HG03135 (cell line): ENCODE measurements at regions not wholly inside any gene's neighbourhood (a gene's known extent, or its start where the extent isn't known, plus 50 kb on each side); places are given as distances from the start of the nearest gene placed in this dataset.

Source experiments
- ATAC-seq: cut with Tn5 transposase; IDR thresholded peaks from one replicate; pipeline ENCODE4 v1.9.1; 2021; ENCODE audit warnings: mild to moderate bottlenecking, moderate library complexity; ENCODE audit not compliant: unreplicated experiment

DNA sequence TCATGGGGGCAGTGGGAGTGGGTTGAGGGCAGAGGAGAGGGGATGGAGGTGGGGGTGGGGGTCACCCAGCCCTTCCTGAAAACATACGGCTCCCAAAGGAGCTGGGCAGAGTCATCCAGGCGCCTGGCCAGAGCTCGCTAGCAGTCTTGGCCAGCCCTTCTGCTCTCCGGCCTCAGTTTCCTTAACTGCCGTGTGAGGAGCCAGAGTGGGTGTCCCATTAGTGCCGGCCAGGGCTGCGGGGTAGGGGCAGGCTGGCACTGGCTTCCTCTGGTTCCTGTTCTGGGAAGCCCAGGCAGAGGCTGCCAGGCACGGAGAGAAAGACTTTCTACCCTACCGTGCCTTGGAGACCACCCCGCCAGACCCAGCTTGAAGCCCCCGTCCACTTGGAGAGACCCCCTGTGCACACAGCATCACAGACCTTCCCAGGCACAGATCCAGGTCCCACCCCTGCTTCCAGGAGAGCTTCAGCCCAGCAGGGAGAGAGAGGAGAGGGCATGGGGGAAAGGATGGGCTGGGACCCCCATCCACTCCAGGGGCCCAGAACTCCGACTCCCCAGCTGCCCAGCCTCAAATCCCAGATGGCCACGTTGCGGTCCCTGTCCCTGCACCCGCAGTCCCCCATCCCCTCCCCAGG, 93.3 kb downstream of the RFLNA start:
- ATAC-seq: no peak

GRCh38 chr12:124387528-124387911, 92.6 kb downstream of the RFLNA start:
- ATAC-seq: no peak

DNA sequence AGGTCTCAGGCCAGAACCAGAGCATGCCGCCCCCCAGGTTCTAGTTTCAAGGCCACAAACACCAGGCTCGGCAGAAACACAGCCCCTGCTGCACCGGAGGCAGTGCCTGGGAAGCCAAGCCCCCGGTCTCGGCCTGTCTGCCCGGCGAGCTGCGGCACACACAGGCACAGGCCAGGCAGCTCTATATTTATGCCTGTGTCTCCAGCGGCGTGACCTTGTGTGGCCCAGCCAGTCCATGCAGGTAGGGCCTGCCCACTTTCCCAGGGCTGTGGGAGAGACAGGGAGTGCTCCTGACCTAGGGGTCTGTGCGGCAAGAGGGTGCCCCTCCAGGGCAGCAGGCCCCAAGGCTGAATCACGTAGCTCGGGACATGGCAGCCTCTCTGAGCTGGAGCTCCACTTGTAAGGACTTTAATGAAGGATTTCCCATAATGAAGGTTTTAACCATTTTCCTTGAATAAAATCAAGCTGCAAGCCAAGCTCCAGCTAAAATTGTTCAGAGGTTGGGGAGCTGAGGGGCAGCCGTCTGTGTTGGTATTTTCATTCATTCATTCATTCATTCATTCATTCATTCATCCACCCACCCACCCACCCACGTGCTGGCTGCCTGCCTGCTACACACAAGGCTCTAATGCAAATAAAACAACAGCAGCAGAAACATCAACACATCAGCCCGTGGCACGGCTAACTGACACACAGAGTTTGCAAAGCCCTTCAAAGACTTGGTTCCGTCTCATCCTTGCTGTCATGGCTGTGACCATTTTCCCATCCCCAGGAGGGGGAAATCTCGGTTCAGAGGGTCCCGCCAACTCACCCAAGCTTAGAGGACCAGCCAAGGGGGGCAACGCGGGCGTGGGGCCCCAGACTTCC, 92.0 kb downstream of the RFLNA start:
- no peak for ATAC-seq

DNA sequence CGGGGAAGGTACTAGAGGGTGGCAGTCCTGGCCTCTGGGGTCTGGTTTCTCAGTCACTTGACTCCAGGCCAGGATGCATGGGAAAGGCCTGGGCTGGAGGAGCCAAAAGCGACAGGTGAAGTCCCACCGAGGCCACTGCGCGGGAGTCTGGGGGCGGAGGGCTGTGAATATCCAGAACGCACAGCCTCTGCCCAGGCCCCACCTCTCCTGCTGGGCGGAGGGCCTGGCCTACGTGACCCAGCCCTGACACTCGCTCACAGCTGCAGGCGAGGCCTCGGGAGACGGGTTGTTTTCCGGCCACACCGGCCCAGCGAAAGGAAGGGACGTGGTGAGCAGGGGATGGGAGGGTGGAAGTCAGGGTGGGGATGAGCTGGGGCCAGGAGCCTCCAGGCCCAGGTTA, 91.2 kb downstream of the RFLNA start:
- ATAC-seq: no peak

- no peak for ATAC-seq
Measured at GRCh38 chr12:124385219-124385969, 90.5 kb downstream of the RFLNA start.

- ATAC-seq: no peak
Measured at GRCh38 chr12:124384299-124384894, 89.5 kb downstream of the RFLNA start.

DNA sequence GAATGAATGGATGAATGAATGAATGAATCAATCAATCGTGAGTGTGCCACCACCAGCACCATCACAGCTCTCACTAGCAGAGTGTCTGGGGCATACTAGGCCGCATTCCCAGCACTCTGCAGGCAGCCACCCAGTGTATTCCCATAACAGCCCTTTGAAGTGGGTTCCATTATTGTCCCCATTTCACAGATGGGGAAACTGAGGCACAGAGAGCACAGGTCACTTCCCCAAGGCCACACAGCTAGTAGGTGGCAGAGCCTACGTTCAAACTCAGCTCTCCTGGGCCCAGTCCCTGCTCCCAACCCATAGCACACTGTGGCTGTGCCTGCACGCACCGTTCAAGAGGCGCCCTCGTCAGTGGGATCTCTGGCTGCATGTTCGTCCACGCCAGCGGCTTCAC, 88.1 kb downstream of the RFLNA start:
- ATAC-seq: no peak

DNA sequence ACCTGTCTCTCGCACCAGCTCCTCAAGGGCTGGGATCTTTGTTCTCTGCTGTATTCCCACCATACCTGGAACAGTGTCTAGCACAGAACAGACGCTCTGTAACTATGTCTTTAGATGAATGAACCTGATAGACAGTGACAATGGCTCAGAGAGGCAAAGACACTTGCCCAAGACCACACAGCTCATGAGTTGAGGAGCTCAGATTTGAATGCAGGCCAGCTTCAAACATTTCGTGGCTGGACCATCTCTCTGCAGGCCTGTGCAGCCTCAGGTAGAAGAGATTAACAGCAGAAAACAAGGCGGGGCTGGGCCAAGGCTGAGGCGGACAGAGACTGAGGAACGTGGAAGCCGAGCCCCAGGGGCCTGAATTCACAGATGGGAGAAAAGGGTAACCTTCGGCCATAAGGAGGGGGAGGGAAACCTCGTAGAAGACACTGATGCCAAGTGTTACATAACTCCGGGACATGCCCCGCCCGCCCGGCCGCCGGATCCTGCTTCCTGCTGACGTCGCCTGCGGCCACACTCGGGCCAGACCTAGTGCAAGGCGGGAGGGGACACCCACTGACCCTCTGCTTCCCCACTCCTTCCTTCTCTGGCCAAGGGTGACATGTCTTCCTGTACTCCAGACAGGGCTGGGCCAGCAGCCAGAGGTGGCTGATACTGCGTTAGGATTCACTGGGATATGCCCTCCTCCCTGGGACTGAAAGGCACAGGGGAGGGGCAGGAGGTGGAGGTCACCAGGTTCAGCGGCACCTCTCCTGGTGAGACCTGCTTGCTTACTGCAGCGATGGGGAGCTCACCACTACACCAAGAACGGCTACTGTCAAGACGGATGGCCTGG, 86.8 kb downstream of the RFLNA start:
- no peak for ATAC-seq

DNA sequence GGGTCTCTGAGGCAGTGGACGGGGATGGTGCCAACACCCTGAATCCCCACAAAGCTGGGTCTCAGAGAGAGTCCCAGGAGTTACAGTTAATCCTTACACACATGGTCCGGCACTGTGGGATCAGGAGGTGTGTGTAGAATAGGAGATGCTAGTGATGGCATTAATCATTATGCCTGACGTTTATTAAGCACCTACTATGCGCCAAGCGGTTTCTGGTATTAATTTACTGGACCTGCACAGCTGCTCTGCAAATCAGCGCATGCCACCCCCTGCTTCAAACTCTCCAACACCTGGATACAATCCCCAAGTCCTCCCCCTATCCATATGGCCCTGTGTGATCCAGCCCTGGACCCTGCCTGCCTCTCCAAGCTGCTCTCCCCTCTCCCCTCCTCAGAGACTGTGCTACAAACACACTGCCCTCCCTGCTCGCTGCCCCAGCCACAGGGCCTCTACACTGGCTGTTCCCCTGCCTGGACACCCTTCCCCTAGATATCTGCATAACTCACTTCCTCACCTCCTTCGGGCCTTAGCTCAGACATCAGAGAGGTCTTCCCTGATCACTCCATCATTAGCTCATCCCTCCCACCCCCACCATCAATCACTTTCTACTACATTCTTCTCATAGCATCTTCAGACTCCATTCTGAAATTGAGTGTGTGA, 86.0 kb downstream of the RFLNA start:
- no peak for ATAC-seq

GRCh38 chr12:124379938-124380754, 85.3 kb downstream of the RFLNA start:
- ATAC-seq: no peak

DNA sequence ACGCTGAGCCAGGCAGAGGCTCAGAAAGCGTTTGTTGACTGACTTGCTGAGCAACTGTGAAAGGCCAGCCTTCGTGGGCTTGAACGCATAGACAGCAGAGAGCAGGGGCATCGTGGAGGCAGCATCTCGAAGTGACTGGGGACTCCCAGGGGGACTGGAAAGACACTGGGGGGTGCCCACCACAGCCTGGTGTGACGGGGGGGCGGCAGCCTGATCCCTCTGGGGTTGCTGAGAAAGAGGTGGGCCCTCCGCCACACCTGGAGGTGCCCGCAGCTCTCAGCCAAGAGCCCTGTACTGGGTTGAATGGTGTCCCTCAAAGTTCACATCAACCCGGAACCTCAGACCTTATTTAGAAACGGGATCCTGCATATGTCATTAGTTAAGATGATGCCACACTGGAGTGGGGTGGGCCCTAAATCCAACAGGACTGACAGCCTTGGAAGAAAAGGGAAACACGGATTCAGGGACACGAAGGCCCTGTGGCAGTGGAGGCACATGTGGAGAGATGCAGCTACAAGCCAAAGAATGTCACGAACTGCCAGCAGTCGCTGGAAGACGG, 84.6 kb downstream of the RFLNA start:
- ATAC-seq: no peak

DNA sequence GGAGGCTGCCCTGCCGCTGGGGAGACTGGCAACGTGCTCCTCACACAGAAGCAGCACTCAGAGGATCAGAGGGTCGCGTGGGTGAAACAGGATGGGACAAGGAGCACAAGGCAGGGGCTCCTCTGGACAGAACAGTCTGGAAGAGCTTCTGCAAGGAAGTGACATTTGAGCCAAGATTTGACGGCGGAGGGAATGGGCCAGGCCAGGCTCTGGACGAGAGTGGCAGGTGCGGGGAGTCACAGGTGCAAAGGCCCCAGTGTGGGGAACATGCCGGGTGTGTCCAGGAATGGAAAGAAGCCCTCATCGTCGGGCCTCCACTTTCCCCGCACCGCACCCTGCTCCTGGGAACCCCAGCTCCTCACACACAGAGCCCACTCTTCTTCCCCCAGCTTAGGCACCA, 84.0 kb downstream of the RFLNA start:
- ATAC-seq: no peak

DNA sequence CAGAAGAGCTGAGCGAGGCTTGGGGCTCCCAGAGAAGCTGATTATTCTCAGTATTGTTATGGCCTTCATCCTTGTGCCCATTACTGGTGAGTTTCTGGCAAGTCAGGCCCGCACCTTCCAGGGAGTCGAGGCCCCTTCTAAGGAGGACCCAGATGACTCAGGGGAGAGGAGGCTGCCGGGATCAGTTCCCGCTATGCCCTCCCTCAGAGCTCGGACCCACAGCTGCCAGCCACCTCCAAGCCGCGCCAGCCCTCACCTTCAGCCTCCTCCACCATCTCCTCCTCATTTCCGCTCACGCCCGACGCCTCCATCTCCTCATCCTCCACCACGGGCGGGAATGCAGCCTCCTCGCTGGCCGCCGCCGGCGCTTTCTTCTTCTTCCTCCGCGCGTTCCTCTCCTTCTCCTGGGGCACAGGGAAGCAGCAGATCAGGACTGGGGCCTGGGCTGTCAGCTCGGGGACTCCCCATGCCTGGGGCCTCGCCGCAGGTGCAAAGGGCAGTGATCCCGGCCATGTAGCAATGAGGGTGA, 83.2 kb downstream of the RFLNA start:
- no peak for ATAC-seq

- no peak for ATAC-seq
Measured at GRCh38 chr12:124376435-124376834, 81.5 kb downstream of the RFLNA start.

GRCh38 chr12:124375789-124376175, 80.9 kb downstream of the RFLNA start:
- no peak for ATAC-seq

GRCh38 chr12:124375141-124375788, 80.4 kb downstream of the RFLNA start:
- no peak for ATAC-seq

- ATAC-seq: no peak
Measured at GRCh38 chr12:124374567-124374966, 79.7 kb downstream of the RFLNA start.

DNA sequence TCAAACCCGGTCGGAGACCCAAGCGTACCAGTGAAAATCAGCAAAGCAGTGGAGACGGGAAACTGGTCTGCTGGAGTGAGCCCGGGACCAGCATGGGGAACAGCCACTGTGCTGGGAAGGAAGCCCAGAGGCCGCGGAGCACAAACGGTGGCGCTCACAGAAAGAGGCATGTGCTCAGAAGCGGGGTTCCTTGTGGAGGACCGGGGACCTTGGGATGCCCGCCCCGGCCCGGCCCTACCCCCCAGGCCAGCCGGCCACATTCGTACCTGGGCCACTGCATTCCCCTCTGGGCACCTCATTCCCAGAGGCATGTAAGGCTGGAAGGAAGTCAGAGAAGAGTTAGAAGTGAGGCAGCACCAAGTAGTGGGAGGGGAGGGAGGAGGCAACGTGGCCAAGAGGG, 79.3 kb downstream of the RFLNA start:
- no peak for ATAC-seq
